ENCODE measurements at regions not wholly inside any gene's neighbourhood (a gene's known extent, or its start where the extent isn't known, plus 50 kb on each side); places are given as distances from the start of the nearest gene placed in this dataset.

- DNase-seq (ENCODE audit: extremely low read depth, low read depth): no peak
- TF ChIP-seq, protein P1, sequence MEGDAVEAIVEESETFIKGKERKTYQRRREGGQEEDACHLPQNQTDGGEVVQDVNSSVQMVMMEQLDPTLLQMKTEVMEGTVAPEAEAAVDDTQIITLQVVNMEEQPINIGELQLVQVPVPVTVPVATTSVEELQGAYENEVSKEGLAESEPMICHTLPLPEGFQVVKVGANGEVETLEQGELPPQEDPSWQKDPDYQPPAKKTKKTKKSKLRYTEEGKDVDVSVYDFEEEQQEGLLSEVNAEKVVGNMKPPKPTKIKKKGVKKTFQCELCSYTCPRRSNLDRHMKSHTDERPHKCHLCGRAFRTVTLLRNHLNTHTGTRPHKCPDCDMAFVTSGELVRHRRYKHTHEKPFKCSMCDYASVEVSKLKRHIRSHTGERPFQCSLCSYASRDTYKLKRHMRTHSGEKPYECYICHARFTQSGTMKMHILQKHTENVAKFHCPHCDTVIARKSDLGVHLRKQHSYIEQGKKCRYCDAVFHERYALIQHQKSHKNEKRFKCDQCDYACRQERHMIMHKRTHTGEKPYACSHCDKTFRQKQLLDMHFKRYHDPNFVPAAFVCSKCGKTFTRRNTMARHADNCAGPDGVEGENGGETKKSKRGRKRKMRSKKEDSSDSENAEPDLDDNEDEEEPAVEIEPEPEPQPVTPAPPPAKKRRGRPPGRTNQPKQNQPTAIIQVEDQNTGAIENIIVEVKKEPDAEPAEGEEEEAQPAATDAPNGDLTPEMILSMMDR (IDR thresholded peaks at IDR 0.05; ENCODE audit: low read depth, low read length, missing control alignments): no peak
- no peak overlapping the region for H3K4me3 ChIP-seq (replicated peaks; ENCODE audit: low read depth, low read length)
Measured at GRCh38 chr3:56900801-56901200, 99.1 kb upstream of the ARHGEF3 start.

GRCh38 chr3:56899851-56900250 is 98.1 kb upstream of the ARHGEF3 start:
- TF ChIP-seq, protein P1 (IDR thresholded peaks at IDR 0.05; ENCODE audit: low read depth, low read length, missing control alignments): no peak

DNA sequence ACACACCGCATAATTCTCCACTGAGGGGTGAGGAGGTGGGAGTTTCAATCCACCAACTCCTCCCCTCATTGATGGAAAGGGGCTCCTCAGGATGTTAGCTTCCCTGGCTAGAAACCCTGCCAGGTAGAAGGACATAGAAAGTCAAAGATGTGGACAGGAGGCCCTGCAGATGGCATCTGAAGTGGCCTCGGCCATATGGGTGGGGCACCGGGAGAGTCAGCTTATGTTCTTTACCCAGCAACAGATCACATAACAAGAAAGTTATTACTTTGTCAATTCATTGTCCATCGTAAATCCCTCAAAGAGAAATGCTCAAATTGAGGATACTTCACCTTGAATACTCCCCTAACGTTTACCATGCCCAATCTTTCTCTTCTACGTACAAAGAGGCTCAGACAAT is 97.3 kb upstream of the ARHGEF3 start:
- no peak overlapping the region for H3K4me3 ChIP-seq (replicated peaks; ENCODE audit: low read depth, low read length)
- TF ChIP-seq, protein P1 (IDR thresholded peaks at IDR 0.05; ENCODE audit: low read depth, low read length, missing control alignments): no peak
- DNase-seq (ENCODE audit: extremely low read depth, low read depth): no peak

More at GRCh38 chr3:56899851-56900250, 98.1 kb upstream of the ARHGEF3 start:
- no peak overlapping the region for H3K4me3 ChIP-seq (replicated peaks; ENCODE audit: low read depth, low read length)
- DNase-seq (ENCODE audit: extremely low read depth, low read depth): no peak

- TF ChIP-seq, protein P1 (IDR thresholded peaks at IDR 0.05; ENCODE audit: low read depth, low read length, missing control alignments): no peak
Measured at GRCh38 chr3:56896357-56896756, 94.6 kb upstream of the ARHGEF3 start.

DNA sequence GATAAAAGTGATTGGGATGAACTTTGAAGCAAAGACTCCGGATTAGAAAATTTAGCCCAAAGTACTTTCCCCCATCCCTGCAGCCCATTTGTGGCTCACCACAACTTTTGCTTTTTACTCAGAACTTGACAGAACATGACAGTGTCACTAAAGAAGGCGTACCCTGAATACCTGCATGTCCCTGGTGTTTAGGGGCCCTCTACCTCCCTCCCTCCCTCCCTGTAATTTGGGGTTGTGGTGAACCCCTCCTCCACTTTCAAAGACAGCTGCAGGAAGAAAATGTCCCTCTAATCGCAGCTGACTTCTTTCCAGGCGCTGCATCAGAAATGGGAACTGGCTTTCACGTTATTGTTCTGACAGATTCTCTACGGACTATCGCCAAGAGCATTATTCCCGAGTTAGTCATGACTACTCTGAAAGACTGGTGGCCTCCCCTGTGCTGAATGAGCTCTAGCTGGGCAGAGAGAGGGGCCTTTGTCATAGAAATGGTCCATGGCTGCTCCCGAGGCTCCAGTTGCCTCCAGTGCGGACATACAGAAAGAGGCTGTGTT is 93.2 kb upstream of the ARHGEF3 start:
- H3K4me3 ChIP-seq (replicated peaks; ENCODE audit: low read depth, low read length): no peak overlapping the region
- DNase-seq (ENCODE audit: extremely low read depth, low read depth): no peak
- TF ChIP-seq, protein P1 (IDR thresholded peaks at IDR 0.05; ENCODE audit: low read depth, low read length, missing control alignments): no peak

More at GRCh38 chr3:56896357-56896756, 94.6 kb upstream of the ARHGEF3 start:
- no peak overlapping the region for H3K4me3 ChIP-seq (replicated peaks; ENCODE audit: low read depth, low read length)
- no peak for DNase-seq (ENCODE audit: extremely low read depth, low read depth)

- TF ChIP-seq, protein P1 (IDR thresholded peaks at IDR 0.05; ENCODE audit: low read depth, low read length, missing control alignments): no peak
- DNase-seq (ENCODE audit: extremely low read depth, low read depth): no peak
- H3K4me3 ChIP-seq (replicated peaks; ENCODE audit: low read depth, low read length): no peak overlapping the region
Measured at GRCh38 chr3:56890448-56891091, 88.8 kb upstream of the ARHGEF3 start.
